ENCODE measurements at regions not wholly inside any gene's neighbourhood (a gene's known extent, or its start where the extent isn't known, plus 50 kb on each side); places are given as distances from the start of the nearest gene placed in this dataset.

DNA sequence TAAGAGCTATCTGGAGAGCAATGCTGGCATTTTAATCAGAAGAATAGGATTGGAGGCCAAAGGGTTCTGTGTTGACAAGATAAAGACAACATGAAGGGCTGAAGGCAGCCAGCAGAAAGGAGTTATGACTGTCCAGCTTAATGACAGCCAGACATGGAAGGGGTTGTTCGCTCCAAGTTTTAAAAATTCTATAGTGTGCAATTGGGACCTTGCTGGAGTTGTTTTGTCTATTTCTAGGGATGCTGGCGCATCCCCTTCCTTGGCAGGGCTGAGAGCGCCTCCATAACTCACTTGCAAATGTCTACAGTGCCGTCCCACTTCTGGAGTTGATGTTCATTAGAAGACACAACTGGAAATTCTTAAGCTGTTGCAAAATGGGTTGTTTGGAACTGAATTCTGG, 200.7 kb downstream of the TLE3 start:
- no peaks in the 10 kb centered on the region for H3K9me3 ChIP-seq (ENCODE audit: control insufficient read depth, insufficient read depth, low read depth, low read length)
- ChIA-PET POLR2A (interaction anchor here (0.6 kb wide), 1 partner anchor 756 kb away, joined by 8 read pairs; no protein-coding TSS in a partner anchor), CTCF (no interaction called here)
- H3K4me3 ChIP-seq (ENCODE audit: low read depth in 2 of 2, low read length in 2 of 2), result no peak overlapping the region
- no peak for ATAC-seq
- H3K27me3 ChIP-seq (ENCODE audit: control insufficient read depth, insufficient read depth, low read length), result peaks cover 7% of the 10 kb centered on the region; the same call in 1 of the 2 replicates
- TF ChIP-seq, protein P1, sequence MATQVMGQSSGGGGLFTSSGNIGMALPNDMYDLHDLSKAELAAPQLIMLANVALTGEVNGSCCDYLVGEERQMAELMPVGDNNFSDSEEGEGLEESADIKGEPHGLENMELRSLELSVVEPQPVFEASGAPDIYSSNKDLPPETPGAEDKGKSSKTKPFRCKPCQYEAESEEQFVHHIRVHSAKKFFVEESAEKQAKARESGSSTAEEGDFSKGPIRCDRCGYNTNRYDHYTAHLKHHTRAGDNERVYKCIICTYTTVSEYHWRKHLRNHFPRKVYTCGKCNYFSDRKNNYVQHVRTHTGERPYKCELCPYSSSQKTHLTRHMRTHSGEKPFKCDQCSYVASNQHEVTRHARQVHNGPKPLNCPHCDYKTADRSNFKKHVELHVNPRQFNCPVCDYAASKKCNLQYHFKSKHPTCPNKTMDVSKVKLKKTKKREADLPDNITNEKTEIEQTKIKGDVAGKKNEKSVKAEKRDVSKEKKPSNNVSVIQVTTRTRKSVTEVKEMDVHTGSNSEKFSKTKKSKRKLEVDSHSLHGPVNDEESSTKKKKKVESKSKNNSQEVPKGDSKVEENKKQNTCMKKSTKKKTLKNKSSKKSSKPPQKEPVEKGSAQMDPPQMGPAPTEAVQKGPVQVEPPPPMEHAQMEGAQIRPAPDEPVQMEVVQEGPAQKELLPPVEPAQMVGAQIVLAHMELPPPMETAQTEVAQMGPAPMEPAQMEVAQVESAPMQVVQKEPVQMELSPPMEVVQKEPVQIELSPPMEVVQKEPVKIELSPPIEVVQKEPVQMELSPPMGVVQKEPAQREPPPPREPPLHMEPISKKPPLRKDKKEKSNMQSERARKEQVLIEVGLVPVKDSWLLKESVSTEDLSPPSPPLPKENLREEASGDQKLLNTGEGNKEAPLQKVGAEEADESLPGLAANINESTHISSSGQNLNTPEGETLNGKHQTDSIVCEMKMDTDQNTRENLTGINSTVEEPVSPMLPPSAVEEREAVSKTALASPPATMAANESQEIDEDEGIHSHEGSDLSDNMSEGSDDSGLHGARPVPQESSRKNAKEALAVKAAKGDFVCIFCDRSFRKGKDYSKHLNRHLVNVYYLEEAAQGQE (IDR thresholded peaks at IDR 0.05; ENCODE audit: insufficient read depth in 1 of 2, low read depth in 2 of 2, low read length in 1 of 2), result no peak
- TF ChIP-seq POLR2AphosphoS5 (IDR thresholded peaks at IDR 0.05; ENCODE audit: low read depth, low read length), result no peak
- TF ChIP-seq TCF7L2 (IDR thresholded peaks at IDR 0.05; ENCODE audit: low read depth, low read length), result no peak
- no peak for TF ChIP-seq SIN3A (IDR thresholded peaks at IDR 0.05; ENCODE audit: borderline replicate concordance, insufficient read depth, low read depth, low read length)
- TF ChIP-seq, protein P2, sequence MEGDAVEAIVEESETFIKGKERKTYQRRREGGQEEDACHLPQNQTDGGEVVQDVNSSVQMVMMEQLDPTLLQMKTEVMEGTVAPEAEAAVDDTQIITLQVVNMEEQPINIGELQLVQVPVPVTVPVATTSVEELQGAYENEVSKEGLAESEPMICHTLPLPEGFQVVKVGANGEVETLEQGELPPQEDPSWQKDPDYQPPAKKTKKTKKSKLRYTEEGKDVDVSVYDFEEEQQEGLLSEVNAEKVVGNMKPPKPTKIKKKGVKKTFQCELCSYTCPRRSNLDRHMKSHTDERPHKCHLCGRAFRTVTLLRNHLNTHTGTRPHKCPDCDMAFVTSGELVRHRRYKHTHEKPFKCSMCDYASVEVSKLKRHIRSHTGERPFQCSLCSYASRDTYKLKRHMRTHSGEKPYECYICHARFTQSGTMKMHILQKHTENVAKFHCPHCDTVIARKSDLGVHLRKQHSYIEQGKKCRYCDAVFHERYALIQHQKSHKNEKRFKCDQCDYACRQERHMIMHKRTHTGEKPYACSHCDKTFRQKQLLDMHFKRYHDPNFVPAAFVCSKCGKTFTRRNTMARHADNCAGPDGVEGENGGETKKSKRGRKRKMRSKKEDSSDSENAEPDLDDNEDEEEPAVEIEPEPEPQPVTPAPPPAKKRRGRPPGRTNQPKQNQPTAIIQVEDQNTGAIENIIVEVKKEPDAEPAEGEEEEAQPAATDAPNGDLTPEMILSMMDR (IDR thresholded peaks at IDR 0.05), result no peak
- H3K36me3 ChIP-seq (ENCODE audit: control insufficient read depth, insufficient read depth, low read length), result no peaks in the 10 kb centered on the region
- no TSS peak for BruUV-seq (replicated peaks)
- no peak for DNase-seq (ENCODE audit: low read depth, low spot score)
- intact Hi-C loops (cut with micrococcal nuclease; ENCODE audit: unreplicated experiment) (no loop called here), in situ Hi-C loops (cut with HindIII; ENCODE audit: low pct_unique_long_range_greater_than_20kb, low sequenced_read_pairs) (no loop called here)
- no peaks in the 10 kb centered on the region for H3K4me1 ChIP-seq (ENCODE audit: control insufficient read depth, insufficient read depth, low read length)
- H3K27ac ChIP-seq (ENCODE audit: low read length), result no peak overlapping the region

DNA sequence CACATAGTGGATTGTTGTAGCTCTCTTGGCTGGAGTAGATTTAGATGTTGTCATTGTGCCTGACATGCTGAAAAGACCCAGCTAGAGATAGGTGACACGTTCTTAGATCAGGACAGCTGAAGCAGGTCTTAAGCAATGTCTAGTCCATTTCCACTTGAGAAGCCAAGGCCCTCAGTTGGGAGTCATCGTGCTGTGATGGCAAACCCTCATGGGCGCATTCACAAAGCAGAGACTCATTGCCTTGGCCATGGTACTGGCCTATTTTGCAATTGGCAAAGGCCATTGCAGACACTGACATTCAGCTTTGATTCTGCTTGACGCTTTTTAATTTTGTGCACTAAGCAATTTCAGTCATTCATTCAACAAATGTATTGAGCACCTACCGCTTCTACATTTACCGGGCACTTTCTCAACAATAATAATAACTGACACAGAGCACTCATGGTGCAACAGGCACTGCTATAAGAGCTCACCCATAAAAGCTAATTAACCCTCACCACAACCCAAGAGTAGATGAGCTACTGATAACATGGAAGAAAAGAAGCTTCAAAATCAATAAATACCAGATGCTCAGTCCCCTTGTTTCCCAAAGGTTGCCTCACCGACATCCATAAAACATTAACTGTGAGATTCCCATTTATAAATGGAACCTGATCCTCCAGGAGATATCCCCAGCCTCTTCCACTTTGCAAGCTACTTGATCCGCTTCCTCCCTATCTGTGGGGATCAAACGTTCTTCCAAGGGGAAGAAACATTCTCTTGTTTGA, 200.1 kb downstream of the TLE3 start:
- TF ChIP-seq POLR2AphosphoS5 (IDR thresholded peaks at IDR 0.05; ENCODE audit: low read depth, low read length) (no peak), SIN3A (IDR thresholded peaks at IDR 0.05; ENCODE audit: borderline replicate concordance, insufficient read depth, low read depth, low read length) (no peak), TCF7L2 (IDR thresholded peaks at IDR 0.05; ENCODE audit: low read depth, low read length) (no peak)
- TF ChIP-seq, protein P1 (IDR thresholded peaks at IDR 0.05; ENCODE audit: insufficient read depth in 1 of 2, low read depth in 2 of 2, low read length in 1 of 2), result no peak
- TF ChIP-seq, protein P2 (IDR thresholded peaks at IDR 0.05), result no peak
- ATAC-seq (no peak), DNase-seq (ENCODE audit: low read depth, low spot score) (no peak)
- ChIA-PET CTCF (no interaction called here), POLR2A (interaction anchor here (0.6 kb wide), 1 partner anchor 755 kb away, joined by 8 read pairs; no protein-coding TSS in a partner anchor)
- H3K9me3 ChIP-seq (ENCODE audit: control insufficient read depth, insufficient read depth, low read depth, low read length), result no peaks in the 10 kb centered on the region
- H3K27ac ChIP-seq (ENCODE audit: low read length), result no peak overlapping the region
- H3K4me1 ChIP-seq (ENCODE audit: control insufficient read depth, insufficient read depth, low read length), result no peaks in the 10 kb centered on the region
- no TSS peak for BruUV-seq (replicated peaks)
- intact Hi-C loops (cut with micrococcal nuclease; ENCODE audit: unreplicated experiment) (no loop called here), in situ Hi-C loops (cut with HindIII; ENCODE audit: low pct_unique_long_range_greater_than_20kb, low sequenced_read_pairs) (no loop called here)
- peaks cover 7% of the 10 kb centered on the region; the same call in 1 of the 2 replicates for H3K27me3 ChIP-seq (ENCODE audit: control insufficient read depth, insufficient read depth, low read length)
- no peaks in the 10 kb centered on the region for H3K36me3 ChIP-seq (ENCODE audit: control insufficient read depth, insufficient read depth, low read length)
- H3K4me3 ChIP-seq (ENCODE audit: low read depth in 2 of 2, low read length in 2 of 2), result no peak overlapping the region
